ENCODE measurements at regions not wholly inside any gene's neighbourhood (a gene's known extent, or its start where the extent isn't known, plus 50 kb on each side); places are given as distances from the start of the nearest gene placed in this dataset.
"Not testable (repeated sequence)": the region's sequence is repeated elsewhere in the genome, so short reads cannot be mapped to it uniquely, and the experiment has no call there.

GRCh38 chr12:25797949-25798348, 160.5 kb upstream of the RASSF8 start:
- no peak for DNase-seq

GRCh38 chr12:25800101-25800500, 158.4 kb upstream of the RASSF8 start:
- DNase-seq, result no peak

DNA sequence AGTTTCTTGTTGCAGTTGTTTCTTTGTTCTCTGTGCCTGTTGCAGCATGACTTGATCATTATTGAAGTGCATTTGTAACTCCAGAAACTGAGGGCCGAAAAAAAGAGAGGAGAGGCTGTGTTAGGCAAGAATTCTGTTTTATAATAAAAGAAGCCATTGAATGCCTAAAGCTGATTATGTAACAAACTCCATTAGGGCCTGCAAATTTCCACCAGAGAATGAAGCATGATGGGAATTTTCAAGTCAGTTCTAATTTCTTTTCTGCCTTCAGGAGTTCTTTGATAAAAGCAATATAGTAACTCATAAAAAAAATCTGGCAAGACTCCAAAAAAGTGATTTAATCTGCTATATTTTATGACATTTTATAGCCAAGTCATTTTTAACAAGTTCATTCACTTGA, 156.7 kb upstream of the RASSF8 start:
- DNase-seq, result no peak

- DNase-seq, result no peak
Observed at GRCh38 chr12:25802143-25802542, 156.3 kb upstream of the RASSF8 start.

GRCh38 chr12:25803029-25803664, 155.3 kb upstream of the RASSF8 start:
- DNase-seq, result not testable (repeated sequence)

DNA sequence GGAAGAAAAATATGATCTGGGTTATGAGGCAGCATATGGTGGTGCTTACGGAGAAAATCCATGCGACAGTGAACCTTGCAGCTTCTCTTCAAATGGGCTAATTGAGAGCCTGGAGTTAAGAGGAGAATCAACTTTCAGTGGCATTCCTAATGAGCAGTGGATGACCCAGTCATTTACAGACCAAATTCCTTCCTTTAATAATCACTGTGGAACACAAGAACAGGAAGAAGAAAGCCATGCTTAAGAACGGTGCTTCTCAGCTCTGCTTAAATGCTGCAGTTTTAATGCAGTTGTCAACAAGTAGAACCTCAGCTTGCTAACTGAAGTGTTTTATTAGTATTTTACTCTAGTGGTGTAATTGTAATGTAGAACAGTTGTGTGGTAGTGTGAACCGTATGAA, 154.2 kb upstream of the RASSF8 start:
- not testable (repeated sequence) for DNase-seq

DNA sequence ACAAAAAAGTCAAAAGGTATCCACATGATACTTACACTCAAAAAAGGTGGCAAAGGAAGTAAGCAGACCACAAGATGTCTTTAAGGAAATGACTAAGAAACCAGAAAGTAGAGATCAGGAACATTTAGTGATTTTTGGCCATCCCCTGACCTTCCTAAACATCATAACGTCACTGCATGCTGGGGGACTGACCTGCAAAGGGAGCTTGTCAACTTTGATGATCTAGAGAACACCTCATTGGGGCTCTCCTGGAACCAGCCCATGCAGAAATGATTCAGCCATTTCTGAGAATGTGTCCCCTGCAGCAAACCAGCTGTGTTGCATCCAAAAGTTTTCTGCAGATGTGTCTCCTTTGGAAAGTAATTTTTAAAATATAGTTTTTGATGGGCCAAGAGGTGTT, 152.2 kb upstream of the RASSF8 start:
- no peak for DNase-seq

- no peak for DNase-seq
Observed at GRCh38 chr12:25808604-25809003, 149.9 kb upstream of the RASSF8 start.

- no peak for DNase-seq
Observed at GRCh38 chr12:25810683-25811082, 147.8 kb upstream of the RASSF8 start.

- DNase-seq, result peak; percentile 63
Observed at GRCh38 chr12:25811656-25812126, 146.8 kb upstream of the RASSF8 start.

- no peak for DNase-seq
Observed at GRCh38 chr12:25812295-25812694, 146.2 kb upstream of the RASSF8 start.

GRCh38 chr12:25813843-25814242, 144.6 kb upstream of the RASSF8 start:
- no peak for DNase-seq

DNA sequence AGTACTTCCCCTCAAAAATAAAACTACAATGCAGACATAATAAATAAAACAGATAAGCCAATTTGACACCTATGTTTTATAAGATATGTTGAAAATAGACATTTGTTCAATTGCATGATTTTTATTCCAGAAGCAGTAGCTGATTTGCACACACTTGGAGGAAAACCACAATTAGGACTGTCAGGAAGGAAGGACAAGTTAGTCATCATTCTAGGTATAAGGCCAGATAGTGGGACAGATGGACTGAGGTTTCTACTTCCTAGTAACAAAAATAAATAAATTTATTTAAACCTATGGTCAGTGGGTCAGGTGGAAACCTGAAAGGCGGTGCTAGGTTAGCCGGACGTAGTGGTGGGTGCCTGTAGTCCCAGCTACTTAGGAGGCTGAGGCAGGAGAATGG, 141.8 kb upstream of the RASSF8 start:
- no peak for DNase-seq

GRCh38 chr12:25817166-25817565, 141.3 kb upstream of the RASSF8 start:
- DNase-seq, result no peak

GRCh38 chr12:25818596-25819390, 139.7 kb upstream of the RASSF8 start:
- DNase-seq, result no peak

- DNase-seq, result peak; percentile 7
Observed at GRCh38 chr12:25819691-25820090, 138.8 kb upstream of the RASSF8 start.

GRCh38 chr12:25822281-25822680, 136.2 kb upstream of the RASSF8 start:
- DNase-seq, result no peak

GRCh38 chr12:25824734-25825133, 133.7 kb upstream of the RASSF8 start:
- DNase-seq, result no peak

DNA sequence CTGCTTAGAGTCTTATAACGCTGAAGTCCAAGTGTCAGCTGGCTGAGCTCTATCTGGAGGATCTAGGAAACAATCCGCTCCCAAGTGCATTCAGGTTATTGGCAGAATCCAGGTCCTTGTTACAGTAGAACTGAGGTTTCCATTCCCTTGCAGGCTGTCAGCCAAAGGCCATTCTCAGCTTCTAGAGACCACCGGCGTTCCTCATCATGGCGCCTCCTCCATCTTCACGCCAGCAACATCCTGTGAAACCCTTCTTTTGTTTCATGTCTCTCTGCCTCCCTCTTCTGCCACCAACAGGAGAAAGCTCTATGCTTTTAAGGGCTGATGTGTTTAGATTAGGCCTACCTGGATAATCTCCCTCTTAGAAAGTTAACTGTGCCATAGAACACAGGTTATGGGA, 133.0 kb upstream of the RASSF8 start:
- DNase-seq, result no peak

DNA sequence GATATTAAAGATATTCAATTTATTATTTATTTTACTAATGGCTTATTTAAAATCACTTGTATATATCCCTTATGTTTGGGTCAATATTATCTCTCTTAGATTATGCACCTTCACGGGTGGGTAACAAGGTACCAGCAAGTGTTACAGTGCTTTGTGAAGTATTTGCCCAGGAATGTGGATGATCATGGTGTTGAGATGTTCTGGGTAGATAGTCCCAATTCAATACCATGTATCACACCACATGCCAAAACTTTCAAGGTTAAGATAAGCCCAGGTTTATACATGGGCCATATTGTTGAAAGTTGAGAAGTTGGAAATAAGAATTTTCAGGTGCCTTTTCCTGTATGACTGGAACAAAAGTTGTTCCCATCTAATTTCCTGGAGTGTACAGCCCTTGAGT, 131.3 kb upstream of the RASSF8 start:
- no peak for DNase-seq

DNA sequence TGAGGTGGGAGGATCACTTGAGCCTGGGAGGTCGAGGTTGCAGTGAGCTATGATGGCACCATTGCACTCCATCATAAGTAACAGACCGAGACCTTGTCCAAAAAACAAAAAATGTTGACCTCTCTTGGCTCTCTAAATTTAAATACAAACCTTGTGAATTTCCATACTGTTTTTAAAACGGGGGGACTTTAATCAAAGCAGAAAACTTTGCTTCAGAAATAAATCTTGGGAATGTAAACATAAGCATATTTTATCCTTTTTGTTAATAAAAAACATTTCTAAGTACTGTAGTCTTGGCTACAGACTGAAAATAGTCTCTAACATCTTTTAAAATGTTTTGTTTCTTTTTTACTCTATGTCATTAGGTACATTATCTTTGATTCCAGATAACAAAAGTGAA, 130.7 kb upstream of the RASSF8 start:
- DNase-seq, result no peak

- no peak for DNase-seq
Observed at GRCh38 chr12:25828188-25828587, 130.3 kb upstream of the RASSF8 start.

DNA sequence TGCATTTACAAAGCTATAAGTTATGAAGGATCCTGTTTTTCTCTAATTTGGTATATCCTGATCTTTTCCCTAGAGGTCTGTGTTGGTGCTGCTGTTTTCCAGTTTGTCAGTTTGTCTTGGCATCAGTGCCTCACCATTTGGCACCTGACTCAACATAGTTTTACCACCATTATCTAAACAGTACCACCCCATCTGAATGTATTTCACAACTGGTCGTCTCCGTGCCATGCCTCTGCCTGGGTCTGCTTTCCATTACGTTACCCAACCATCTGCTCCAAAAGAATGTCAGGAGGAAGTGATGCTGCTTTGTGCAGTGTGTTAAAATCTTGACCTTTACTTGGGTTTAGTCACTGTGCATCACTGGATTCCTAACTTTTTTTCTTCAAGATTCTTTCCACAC, 129.3 kb upstream of the RASSF8 start:
- DNase-seq, result peak; percentile 2

GRCh38 chr12:25830456-25830855, 128.0 kb upstream of the RASSF8 start:
- DNase-seq, result no peak

DNA sequence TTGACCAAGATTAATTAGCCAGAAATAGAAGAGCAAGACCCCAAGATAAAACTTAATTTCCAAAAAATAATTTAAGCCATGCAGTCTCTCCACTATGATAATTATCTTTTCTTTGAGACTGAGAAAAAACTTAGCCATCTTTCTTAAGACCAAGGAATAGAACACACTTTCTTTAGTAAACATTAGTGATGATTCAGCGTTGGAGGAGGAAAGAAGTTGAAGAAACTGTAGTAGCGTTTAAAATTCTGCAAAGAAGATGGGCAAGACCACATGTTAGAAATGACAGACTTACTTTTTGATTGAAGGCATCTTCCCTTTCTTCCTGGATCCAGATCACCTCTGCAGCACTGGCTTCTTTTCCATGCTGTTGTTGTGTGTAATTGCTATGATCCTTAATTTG, 124.8 kb upstream of the RASSF8 start:
- DNase-seq, result no peak
